Epithelial cell of proximal tubule (primary cell): ENCODE measurements at regions not wholly inside any gene's neighbourhood (a gene's known extent, or its start where the extent isn't known, plus 50 kb on each side); places are given as distances from the start of the nearest gene placed in this dataset.

Source experiments
- DNase-seq: peaks from one replicate; pipeline ENCODE4 v3.0.0-alpha.2; 2011; ENCODE audit warnings: low read depth
- H3K4me3 ChIP-seq: 2 replicates; pipeline ENCODE4 v1.5.1; 2011; ENCODE audit warnings: low read depth, mild to moderate bottlenecking, low read length
- CTCF ChIP-seq: conservative IDR thresholded peaks from 2 replicates; pipeline ENCODE4 v1.5.1; 2012; ENCODE audit warnings: low read depth, mild to moderate bottlenecking, low read length

- no peak for TF ChIP-seq CTCF
- H3K4me3 ChIP-seq = no peak overlapping the region
- no peak for DNase-seq
Observed at GRCh38 chr1:200342511-200343311, 67.1 kb downstream of the ZNF281 start.

- DNase-seq = no peak
- no peak overlapping the region for H3K4me3 ChIP-seq
- TF ChIP-seq CTCF = no peak
Observed at GRCh38 chr1:200338451-200338850, 71.4 kb downstream of the ZNF281 start.

GRCh38 chr1:200337831-200338230 lies 72.0 kb downstream of the ZNF281 start:
- DNase-seq = no peak
- no peak overlapping the region for H3K4me3 ChIP-seq
- TF ChIP-seq CTCF = no peak

GRCh38 chr1:200337410-200337809 lies 72.4 kb downstream of the ZNF281 start:
- no peak overlapping the region for H3K4me3 ChIP-seq
- no peak for TF ChIP-seq CTCF
- no peak for DNase-seq

- TF ChIP-seq CTCF = no peak
- H3K4me3 ChIP-seq = no peak overlapping the region
- DNase-seq = no peak
Observed at GRCh38 chr1:200336901-200337391, 72.9 kb downstream of the ZNF281 start.

GRCh38 chr1:200336101-200336845 lies 73.6 kb downstream of the ZNF281 start:
- H3K4me3 ChIP-seq = no peak overlapping the region
- TF ChIP-seq CTCF = no peak
- no peak for DNase-seq
